HG03025 (cell line): ENCODE measurements at regions not wholly inside any gene's neighbourhood (a gene's known extent, or its start where the extent isn't known, plus 50 kb on each side); places are given as distances from the start of the nearest gene placed in this dataset.

Source experiments
- ATAC-seq: cut with Tn5 transposase; IDR thresholded peaks from one replicate; pipeline ENCODE4 v1.9.1; 2021; ENCODE audit warnings: mild to moderate bottlenecking, moderate library complexity; ENCODE audit not compliant: unreplicated experiment, low FRiP score

DNA sequence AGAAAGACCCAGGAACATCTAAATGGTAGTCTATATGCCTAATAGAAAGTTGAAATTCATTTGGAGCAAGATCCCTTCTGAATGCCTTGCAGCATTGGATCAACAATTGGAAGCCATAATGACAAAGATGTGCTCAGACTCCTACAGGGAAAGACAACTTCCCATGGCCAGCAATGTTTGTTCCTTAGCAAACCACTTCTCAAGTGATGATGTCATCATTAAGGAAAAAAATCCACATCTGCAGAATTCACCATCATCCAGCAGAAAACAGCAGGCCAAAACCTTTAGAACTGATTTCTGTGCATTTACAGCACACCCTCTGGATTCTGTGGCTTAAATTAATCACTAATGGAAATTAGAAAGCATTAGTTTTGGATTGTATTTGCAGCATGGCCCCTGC lies 82.4 kb upstream of the ZIC3 start:
- no peak for ATAC-seq

DNA sequence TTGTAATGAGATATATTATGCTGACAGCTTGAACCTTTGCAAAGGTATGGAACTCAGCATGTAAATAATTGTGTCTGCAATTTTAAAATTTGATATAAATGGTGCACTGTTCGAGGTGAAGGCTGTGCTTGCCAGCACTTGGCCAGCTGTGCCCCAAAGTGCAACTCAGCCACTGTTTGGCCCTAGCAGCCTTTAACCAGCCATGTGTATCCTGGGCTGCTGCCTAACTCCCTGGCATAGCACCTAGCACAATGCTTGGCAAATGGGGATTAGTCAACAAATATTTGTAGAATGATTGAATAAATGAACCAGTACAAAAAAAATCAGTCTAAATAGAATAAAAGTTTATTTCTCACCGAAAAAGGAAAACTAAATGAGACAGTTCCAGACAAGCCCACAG lies 83.8 kb upstream of the ZIC3 start:
- ATAC-seq = no peak

DNA sequence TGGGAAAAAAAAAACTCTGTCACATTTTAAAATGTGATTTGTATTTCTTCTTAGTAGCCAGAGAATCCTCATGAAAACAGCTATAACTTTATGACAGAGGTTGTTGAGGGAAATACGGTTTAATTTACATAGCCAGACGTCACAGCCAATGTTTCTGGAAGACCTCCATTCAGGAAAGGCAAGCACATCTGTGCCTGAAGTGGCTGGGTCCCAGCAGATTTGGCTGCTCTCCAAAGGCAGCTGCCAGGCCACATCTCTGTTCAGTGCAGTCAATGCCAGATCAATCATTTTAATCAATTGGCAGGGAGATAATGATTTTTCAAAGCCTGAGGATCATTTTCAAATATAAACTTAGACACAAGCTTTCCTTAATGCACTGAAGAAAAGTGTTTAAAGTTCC lies 86.5 kb upstream of the ZIC3 start:
- ATAC-seq = no peak

DNA sequence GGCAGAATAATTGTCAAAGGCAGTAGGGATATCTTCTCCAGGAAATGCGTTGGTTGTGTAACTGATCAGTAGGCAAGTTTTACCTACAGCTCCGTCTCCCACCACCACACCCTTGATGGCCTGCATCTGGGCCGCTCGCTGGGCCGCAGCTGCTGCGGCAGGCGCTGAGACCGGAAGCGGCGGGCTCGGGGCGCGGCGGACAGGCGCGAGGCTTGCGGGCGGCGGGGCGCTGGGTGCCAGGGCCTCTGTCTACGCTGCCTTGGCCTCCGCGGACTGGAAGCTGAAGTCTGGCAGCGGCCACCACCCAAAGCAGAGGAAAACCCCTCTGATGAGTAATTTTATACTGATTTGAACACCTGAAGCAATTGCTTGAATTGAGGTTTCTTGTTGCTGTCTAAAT lies 124.2 kb upstream of the ZIC3 start:
- ATAC-seq = no peak

DNA sequence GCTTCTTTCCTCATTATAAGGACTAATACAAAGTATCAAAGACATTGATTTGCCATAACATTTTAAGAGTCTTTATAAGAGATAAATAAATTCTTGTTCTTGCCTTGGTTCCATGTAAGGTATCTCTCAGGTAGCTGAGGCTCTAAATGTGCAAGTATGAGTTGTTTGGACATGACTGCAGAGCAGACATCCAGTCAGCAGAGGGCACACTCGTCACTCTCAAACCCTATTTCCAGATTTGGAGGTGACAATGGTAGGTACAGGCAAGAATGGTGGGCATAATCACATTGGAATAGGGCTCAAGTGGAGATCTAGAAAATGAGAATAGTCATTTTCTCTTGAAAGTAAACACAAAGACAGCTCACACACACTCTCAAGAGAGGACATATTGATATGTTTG lies 133.3 kb upstream of the ZIC3 start:
- no peak for ATAC-seq

DNA sequence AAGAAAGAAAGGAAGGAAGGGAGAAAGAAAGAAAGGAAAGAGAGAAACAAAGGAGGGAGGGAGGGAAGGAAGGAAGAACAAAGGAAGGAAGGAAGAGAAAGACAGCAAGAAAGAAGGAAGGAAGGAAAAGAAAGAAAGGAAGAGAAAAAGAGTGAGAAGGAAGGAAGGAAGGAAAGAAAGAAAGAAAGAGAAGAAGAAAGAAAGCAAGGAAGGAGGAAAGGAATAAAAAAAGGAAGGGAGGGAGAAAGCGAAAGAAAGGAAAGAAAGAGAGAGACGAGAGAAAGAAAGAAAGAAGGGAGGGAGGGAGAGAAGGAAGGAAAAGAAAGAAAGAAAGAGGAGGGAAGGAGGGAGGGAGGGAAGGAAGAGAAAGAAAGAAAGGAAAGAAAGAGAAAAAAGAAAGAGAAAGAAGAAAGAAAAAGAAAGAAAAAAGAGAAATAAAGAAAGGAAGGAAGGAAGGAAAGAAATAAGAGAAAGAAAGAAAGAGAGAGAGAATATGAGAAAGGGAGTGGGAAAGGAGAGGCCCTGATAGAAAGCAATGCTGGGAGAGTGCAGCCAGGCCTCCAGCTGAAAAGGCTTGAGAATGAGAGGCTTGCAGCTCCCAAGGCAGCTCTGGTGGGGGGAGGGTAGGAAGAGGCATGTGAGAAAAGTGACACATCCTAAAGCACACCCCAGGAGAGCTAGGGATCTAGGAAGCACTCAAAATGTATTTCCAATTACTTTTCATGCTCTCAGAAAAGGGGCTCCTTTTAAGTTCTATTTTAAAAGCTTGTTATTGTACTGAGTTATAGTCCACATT lies 134.0 kb upstream of the ZIC3 start:
- no peak for ATAC-seq

DNA sequence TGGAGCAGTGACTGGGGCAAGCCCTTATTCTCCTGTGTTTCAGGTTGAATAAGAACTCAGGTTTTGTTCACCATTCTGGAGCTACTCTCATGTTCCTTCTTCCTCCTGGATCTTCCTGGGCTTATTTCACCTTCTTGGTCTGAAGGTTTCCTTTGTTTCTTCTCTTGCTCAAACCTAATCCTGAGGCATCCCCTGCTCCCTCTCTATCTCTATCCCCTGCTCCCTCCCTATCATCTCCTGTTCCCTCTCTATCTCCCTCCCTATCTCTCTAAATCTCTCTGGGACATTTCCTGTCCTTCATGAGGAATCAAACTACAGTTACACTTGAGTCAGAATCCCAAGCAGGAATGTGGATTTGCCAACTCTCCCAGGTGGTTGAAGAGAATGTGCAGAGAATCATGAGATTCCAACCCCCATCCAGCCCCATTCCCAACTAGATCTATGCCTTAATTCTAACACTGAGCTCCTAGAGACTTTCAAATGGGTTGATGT lies 134.9 kb upstream of the ZIC3 start:
- no peak for ATAC-seq

DNA sequence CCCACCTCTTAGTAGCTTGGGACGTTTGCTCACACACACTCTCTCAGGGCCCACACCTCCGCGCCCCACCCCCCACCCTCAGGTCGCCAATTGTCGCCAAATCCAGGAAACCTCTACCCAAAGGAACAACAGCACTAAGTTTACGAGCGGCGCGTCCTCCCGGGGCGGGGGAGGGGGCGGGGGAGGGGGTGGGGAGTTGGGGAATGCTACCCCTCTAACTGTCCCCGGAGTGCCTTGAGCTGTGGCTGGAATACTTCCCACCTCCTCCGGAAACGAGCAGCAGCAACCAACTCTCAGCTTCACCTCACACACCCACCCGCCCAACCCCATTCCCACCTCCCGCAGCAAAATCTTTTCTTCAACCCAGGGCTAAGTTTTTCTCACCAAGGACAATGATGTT lies 135.6 kb upstream of the ZIC3 start:
- ATAC-seq = no peak

DNA sequence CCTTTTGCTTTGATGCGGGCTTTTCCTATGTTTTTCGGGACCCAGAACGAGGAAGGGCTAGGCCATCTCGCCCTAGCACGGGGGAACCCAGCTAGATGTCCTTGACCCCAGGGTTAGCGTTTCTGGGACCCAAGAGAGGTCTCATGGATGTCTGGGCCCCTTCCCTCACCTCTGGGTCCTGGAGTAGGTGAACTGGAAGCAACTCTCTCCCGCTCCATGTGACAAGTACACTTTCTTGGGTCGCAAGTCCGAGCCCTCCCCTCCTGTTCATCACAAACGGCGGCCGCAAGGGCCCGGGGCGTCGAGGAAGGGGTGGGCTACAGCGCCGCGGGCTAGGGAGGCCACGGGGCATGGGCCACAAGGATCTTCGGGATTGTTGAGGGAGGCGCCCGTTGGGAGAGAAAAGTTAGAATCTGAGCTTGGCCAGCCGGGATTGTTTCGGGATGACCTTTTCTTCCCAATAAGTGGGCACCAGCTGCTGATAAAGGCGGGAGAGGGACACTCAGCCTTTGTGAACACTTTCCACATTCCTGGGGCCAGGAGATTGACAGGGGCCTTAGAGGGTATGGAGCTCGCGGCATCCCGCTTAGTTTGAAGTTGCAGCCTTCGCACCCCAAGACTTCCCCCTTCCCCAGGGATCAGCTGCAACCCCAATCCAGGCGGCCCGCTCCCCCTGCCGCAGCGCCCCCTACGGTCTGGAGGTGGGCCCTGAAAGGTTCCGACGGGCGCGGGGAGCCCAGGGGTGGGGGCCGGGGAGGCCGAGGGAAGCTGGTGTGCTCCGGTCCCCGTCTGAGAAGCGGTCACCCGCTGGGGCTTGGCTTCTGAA lies 136.9 kb upstream of the ZIC3 start:
- ATAC-seq = no peak

DNA sequence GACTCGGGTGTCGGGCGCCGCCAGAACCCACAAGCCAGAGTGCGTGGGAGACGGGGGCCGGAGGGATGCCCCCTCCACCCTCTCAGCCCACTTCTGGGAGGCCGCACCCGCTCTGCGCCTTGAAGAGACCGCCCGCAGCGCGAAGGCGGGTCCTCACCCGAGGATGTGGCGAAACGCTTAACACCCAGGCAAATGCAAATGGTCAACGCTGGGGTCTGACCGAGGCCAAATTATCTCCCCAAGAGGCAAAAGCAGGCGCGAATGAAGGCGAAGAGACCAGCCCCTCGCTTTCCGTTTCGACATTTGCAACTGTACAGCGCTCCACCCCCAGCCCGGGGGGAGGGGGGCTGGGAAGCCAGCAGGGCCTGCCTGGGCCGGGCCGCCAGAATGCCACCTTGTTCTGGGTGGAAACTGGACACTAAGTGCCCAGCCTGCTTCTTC lies 137.7 kb upstream of the ZIC3 start:
- ATAC-seq = no peak

DNA sequence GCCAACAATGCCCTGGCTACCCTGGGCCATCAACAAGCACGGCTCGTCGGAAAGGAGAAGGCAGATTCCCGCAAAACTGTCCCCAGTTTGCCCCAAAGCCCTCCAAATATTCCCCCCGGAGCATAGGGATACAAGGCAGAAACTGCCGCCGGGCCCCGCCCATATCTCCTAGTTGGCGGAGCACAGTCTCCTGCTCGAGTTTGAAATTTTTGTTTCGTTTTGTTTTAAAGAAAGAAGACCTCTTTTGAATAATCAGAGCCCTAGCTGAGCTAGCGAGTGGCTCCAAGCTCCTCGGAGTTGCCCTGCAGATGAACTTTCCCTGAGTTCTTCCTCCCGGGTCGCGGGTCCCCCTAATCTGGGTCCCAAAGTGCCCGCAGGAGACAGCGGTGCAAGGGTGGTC lies 138.1 kb upstream of the ZIC3 start:
- ATAC-seq = no peak

DNA sequence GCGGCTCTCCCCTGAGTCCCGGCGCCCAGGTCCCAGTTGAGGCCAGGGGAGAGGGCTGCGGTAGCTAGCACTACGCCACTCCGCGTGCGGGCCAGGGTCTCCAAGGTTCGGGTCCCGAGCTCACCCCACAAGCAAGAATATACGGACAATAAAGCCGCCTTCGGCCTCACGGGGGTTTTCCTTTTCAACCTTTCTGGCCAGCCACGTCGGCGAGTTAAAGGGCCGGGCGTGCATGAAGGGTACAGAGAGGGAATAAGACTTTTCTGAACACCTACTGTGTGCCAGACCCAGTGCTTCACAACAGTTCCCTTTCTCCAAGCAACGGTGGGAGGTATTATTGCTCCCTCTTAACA lies 138.5 kb upstream of the ZIC3 start:
- ATAC-seq = no peak

DNA sequence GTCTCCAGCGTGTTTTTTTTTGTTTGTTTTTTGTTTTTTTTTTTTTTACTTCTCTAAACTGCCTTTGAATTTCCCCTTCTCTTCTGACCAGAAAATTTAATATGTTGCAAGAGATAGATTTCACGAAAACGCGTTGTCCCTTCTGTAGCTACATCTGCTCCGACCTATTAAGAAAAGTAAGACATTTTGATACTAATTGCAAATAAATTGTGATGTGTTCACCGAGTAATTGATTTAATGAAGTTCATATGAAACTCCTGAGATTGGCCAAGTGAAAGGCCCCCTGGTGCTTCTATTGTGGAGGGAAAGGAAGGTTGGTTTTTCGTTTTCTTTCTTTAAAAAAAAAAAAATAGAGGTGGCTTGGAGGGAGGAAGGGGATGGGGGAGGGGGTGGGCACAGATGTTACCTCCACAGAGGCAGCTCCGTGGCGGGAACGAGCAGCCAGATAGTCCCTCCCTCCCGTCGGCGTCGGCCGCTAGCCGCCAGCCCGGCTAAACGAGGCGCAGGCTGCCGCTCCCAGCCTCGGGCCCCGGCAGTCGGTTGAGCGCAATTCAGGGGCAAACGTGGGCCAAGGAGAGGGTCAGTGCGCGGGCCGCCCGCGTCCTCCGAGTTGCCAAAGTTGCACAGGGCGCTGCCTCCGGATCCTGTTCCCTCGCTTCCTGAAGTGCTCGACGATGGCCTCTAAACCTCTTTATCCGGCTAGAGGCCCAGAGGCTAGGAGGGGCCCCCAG lies 139.1 kb upstream of the ZIC3 start:
- ATAC-seq = no peak

DNA sequence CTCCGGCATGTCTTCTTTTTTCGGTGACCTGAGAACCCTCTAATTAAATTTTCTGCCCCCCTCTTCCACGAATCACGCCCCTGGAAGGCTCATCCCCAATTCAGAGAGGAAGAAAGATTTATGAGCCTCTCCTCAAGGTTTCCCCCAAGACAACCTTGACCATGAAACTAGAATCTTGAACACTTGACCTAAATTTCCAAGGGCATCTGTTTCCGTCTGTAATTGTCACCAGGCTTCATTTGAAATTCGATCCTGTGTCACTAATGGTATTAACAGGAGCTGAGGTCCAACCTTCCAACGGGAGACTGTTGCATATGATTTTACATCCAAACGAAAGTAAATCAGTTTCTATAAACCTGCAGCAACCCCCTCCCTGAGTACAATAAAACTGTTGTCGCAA lies 139.9 kb upstream of the ZIC3 start:
- ATAC-seq = no peak

DNA sequence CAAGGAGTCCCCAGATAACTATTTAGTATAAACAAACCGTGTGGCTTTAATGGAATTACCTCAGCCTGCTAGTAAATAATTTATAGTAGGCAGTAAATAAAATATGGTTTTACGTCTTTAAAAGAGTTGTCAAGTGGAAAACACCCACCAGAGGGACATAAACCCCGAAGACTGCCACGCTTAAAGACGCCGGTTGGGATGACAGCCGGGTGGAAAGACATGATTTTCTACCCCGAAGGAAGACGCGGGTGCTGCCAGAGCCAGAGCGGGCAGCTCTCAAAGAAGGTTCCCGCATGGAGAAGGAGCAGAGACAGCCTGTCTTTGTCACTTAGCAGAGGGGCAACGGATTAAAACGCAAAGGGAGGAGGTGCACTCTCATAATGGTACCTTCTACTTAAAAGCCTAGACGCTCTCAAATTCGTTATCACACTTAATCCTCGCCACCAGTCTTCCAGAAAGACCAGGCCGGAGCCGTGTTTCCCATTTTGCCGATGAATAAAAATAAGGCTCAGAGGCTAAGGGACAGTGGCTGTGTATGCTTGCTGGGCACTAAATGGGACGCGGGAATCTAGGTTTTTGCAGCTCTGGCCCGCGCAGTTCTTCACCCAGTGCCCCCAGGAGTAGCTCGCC lies 140.5 kb upstream of the ZIC3 start:
- ATAC-seq = no peak

DNA sequence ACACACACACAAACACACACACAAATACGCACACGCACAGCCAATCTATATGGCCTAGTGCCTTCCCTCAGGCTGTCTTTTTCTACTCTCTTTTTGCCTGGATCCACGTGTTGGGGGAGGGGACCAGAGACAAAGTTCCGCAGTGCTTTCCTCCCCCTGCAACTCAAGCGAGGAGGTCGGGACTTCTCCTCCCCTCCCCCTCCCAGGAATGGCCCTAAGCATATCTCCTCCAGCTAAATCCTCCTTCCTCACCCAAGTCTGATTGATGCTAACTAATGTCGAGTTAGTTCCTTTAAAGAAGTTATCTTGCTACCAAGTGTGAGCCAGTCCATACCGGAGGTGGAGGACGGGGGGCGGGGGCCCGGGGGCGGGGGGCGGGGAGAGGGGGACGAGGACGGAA lies 141.2 kb upstream of the ZIC3 start:
- ATAC-seq = no peak

DNA sequence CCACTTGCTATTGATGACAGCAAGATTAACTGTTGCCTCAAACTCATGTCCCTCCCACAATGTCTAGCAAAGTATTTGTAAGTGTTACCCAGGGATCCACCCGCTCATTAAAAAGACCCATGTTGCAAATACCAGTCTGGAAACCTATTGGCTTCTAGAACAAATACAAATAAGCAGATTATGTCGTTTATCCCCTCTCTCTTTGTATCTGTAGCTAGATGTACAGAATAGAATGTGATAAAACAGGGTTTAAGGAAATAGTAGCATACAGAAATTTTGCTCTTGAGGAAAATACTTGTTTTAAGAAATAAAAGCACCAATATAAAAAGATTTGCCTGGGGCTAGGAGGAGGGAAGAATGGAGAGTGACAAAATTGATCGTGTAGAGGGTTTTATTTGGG lies 142.7 kb upstream of the ZIC3 start:
- ATAC-seq = no peak

DNA sequence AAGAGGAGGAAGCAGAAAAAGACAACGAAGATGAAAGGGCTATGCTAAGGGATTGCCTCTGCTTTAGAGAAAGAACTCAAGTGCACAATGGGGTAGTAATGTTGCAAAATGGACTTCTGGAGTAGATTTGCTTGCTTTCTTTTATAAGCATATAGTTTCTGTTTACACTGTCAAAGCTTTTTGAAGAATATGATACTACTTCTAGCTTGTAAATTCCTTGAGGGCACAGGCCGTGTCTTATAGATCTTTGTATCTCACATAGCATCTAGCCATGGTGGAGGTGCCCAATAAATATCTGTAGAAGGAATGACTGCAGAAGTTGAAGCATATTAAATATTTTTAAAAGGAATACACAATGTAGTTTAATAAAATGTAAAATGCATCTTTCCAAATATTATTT lies 147.8 kb upstream of the ZIC3 start:
- ATAC-seq = no peak

DNA sequence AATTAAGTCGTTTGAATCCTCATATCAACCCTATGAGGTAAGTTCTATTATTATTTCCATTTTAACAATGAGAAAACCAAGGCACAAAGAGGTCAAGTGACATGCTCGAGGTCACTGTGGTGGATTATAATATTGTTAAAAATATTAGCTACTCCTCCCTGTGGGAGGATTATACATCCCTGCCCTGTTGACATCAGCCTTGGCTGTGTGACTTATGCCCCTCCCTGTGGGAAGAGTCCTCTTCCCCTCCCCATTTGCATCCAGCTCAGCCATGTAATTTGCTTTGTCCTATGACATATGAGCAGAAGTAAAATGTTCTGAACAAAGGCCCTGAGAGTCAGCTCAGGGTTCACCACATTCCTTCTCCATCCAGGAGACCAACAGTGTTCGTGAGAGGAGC lies 152.7 kb upstream of the ZIC3 start:
- ATAC-seq = no peak

DNA sequence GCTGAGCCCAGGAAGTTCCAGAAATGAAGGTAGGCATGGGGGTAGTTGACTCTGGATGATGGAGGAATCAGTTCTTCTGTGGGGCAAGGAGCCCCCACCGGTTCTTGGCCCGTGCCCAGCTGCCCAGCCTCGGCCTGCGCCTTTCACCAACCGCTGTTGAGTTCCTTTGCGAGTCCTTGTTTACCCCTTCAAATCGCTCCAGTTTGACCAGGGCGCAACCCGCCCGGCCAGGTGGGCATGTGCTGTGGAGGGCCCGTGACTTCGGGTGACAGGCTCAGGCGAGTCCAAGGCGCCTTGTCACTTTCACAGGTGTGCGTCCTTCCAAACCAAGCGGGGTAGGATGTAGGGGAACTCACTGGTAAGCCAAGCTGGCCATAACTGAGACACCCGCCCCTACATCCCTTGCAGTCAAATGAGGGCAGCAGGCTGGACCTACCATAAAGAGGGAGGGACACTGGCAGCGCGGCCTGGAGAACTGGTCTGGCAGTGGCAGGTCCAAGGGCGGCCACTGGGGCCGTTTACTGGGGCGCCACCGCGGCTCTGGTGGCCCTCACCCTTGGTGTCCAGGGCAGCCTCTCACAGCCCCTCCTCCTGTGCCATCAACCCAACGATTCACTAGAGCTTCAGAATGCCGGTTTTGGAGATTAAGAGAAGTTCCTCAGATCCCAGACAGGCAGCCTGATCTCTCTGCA lies 160.3 kb upstream of the ZIC3 start:
- no peak for ATAC-seq
